GM12892 (cell line): ENCODE measurements at regions not wholly inside any gene's neighbourhood (a gene's known extent, or its start where the extent isn't known, plus 50 kb on each side); places are given as distances from the start of the nearest gene placed in this dataset.

Experiments used
- POLR2A ChIP-seq: IDR thresholded peaks from 2 replicates; pipeline ENCODE4 v1.6.1; 2011; ENCODE audit warnings: low read depth, low read length, control low read depth
- POLR2AphosphoS5 ChIP-seq: IDR thresholded peaks from 2 replicates; pipeline ENCODE4 v1.6.1; 2011; ENCODE audit warnings: low read depth, low read length, control low read depth
- TAF1 ChIP-seq: IDR thresholded peaks from 2 replicates; pipeline ENCODE4 v1.6.1; 2011; ENCODE audit warnings: low read depth, mild to moderate bottlenecking, control low read depth, low read length, borderline replicate concordance

- no peak for TF ChIP-seq POLR2AphosphoS5
- no peak for TF ChIP-seq POLR2A
- TF ChIP-seq TAF1 = no peak
Measured at GRCh38 chr5:58232130-58232529, 227.8 kb downstream of the PLK2 start.
